HG03439 (cell line): ENCODE measurements at regions not wholly inside any gene's neighbourhood (a gene's known extent, or its start where the extent isn't known, plus 50 kb on each side); places are given as distances from the start of the nearest gene placed in this dataset.
"Not testable (repeated sequence)": the region's sequence is repeated elsewhere in the genome, so short reads cannot be mapped to it uniquely, and the experiment has no call there.

Source experiments
- ATAC-seq: cut with Tn5 transposase; IDR thresholded peaks from one replicate; pipeline ENCODE4 v1.9.1; 2021; ENCODE audit warnings: mild to moderate bottlenecking, moderate library complexity; ENCODE audit not compliant: unreplicated experiment

DNA sequence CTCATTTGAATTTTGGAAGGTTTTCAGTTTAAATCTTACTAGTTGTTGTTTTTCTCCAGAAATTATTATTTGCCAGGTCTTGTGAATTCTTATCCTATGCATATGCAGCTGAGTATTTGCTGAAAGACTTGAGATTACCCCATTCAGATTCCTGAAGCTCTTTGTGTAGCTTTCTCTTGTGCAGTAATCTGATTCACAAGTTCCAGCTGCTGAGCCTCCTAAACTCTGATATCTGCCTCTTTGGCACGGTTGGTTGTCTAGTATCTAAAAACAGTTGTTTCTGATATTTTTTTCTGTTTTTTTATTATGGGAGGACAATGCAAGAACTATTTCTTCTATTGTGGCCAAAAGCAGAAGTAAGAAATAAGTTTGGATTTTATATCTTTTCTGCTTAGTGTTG, 863.9 kb upstream of the MANEA start:
- ATAC-seq = no peak

DNA sequence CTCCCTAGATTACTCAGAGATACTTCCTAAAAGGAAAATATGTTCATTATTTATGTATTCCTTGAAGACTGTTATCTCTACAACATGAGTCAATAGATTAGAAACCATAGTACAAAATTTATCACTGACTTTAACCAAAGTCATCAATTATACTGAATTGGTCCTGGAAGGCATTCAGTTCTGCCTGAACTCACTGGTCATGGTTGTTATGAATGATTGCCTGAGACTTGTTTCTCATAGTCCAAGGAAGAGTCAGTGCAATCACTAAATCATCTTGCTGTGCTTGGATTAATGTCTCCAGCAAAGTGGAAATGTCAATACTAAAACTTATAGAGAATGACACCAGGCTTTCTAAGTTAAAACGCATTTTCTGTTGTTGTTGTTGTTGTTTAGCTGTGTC, 878.6 kb upstream of the MANEA start:
- ATAC-seq = no peak

DNA sequence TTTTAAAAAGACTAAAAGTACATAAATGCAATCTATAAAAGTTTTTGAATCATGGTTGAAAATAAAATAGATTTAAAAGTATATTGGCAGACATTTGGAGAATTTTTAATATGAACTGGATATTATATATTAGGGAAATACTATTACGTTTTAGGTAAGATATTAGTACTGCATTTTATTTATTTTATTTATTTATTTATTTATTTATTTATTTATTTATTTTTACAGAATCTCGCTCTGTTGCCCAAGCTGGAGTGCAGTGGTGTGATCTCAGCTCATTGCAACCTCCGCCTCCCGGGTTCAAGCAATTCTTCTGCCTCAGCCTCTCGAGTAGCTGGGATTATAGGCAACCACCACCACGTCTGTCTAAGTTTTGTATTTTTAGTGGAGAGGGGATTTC, 890.1 kb upstream of the MANEA start:
- not testable (repeated sequence) for ATAC-seq

DNA sequence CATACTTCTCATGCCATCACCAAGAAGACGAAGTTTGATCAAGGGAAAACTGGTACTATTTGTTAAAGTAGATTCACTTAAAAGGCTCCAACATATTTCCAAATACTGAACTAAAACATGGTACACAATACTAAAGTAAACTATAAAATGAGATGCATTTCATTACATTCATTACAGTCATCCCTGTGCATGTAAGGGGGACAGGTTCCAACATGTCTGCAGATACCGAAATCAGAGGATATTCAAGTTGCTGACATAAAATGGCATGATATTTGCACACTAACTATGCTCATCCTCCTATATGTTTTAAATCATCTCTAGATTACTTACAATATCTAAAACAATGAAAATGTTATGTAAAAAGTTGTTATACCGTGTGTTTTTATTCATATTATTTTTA, 893.9 kb upstream of the MANEA start:
- no peak for ATAC-seq

- no peak for ATAC-seq
Observed at GRCh38 chr6:94680669-94681212, 896.6 kb upstream of the MANEA start.

DNA sequence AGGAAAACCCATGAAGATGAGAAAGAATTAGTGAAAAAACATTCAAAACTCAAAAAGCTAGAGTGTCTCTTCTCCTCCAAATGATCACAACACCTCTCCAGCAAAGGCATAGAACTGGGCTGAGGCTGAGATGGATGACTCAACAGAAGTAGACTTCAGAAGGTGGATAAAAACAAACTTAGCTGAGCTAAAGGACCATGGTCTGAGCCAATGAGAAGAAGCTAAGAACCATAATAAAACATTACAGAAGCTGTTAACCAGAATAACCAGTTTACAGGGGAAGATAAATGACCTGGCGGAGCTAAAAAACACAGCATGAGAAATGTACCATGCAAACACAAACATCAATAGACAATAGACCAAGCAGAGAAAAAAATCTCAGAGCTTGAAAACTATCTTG, 904.1 kb upstream of the MANEA start:
- no peak for ATAC-seq

DNA sequence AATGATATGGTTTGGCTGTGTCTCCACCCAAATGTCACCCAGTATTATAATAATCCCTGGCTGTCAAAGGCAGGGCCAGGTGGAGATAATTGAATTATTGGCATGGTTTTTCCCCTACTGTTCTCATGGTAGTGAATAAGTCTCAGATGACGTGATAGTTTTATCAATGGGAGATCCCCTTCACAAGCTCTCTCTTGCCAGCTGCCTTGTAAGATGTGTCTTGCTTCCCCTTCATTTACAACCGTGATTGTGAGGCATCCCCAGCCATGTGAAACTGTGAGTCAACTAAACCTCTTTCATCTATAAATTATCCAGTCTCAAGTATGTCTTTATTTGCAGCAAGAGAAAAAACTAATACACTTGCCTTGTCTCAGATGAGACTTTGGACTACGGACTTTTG, 907.3 kb upstream of the MANEA start:
- no peak for ATAC-seq

- no peak for ATAC-seq
Observed at GRCh38 chr6:94668876-94669275, 908.5 kb upstream of the MANEA start.

DNA sequence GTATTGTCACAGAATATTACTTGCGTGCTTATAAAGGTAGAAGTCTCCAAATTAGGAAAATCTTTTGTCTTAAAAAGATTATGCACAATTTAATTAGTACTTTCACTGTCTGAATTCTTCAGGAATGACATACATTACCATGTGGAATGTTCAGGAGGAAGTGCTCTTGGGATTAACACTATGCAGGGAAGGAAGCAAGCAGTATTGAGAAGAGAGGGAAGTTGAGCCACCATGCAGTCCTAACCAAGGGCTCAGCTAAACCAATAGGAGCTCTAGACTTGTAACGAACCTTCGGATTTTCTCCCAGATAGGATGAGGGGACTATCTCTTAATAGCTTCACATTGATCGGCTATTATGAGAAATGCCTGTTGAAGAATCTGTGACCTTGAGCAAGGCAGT, 918.4 kb upstream of the MANEA start:
- no peak for ATAC-seq

DNA sequence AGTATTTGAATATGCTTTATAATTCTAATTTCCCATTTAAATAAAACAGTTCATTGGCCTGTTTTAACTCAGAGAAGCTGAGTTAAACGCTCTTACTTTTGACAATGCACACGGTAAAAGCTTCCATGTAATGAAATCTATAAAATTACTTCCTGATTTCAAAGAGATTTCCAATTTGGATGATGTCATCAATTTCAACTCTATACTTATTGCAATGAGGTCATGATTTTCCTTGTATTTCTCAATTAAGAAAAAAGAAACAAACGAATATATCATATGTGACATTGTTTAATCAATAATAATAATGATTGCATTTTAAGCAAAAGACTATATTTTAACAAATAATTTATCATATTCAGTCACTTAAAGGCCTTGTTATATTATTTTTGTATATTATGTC, 926.1 kb upstream of the MANEA start:
- ATAC-seq = no peak

DNA sequence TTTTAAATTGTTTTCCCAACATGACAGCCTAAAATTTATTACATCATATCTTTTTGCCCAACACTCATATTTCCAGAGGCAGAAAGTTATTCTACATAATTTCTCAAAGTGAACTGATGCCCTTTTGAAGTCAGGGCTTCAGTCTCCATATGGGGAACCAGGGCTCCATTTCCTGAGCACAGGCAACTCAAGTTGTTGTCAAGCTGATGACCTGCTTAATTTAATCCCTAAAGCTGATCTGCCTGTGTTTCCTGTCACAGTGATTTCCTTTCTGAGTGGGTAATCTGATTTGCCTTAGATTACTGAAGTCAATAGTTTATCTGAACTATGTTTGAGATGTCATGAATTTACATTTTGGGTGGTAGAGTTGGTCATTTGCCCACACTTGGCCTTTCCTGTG, 932.1 kb upstream of the MANEA start:
- ATAC-seq = no peak

DNA sequence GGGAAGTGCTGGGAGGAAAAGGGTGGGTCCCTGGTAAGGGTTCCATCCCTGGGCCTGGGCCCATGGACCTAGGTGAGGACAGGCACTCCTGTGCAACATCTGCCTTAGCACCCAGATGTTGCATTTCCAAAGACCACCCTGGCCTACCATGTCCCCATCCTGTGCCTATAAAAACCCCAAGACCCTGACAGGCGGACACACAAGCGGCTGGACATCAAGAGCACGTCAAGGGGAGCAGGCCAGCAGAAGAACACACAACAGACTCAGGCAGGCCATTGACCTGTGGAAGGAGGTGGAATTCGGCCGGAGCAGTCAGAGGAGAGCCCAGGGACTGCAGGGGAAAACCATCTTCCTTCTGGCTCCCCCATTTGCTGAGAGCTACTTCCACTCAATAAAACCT, 937.8 kb upstream of the MANEA start:
- no peak for ATAC-seq

- no peak for ATAC-seq
Observed at GRCh38 chr6:94636780-94637385, 940.5 kb upstream of the MANEA start.

GRCh38 chr6:94623586-94623985, 953.7 kb upstream of the MANEA start:
- no peak for ATAC-seq

- ATAC-seq = no peak
Observed at GRCh38 chr6:94622783-94623182, 954.6 kb upstream of the MANEA start.

DNA sequence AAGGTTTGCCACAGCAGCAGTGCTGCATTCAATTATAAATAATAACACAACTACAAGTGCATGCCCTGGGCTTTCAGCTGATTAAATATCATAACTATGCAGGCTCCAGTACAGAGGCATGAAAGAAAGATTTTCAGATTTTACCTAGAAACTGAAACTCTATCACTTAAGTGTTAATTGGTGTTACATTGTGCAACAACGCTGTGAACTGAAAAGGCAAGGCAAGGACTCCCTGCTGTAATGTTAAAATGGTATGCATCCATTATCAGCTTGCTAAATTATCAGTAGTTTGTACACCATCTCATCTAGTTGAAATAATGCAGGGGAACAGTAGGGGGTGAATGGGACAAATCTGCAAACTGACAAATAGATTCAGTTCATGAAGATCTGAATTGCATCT, 976.7 kb upstream of the MANEA start:
- no peak for ATAC-seq

- ATAC-seq = no peak
Observed at GRCh38 chr6:94597487-94597886, 979.8 kb upstream of the MANEA start.

DNA sequence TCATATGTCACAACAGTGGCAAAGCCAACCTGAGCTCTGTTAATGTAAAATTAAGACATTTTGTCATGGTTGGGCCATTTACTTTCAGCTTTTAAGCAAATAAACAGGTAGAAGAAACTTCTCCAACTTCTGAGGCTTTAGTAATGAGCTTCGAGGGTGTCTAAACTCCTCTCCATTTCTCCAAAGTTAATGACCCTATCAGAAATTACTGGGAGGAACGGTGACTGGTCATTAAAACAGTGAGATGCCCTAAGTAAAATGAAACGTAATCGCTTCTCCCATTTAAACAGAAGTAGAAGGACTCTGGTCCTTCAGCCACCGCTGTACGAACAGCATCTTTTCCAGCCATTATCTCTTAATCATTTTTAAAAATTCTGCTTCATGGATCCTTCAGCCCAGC, 986.9 kb upstream of the MANEA start:
- no peak for ATAC-seq

GRCh38 chr6:94588301-94588700, 989.0 kb upstream of the MANEA start:
- no peak for ATAC-seq

DNA sequence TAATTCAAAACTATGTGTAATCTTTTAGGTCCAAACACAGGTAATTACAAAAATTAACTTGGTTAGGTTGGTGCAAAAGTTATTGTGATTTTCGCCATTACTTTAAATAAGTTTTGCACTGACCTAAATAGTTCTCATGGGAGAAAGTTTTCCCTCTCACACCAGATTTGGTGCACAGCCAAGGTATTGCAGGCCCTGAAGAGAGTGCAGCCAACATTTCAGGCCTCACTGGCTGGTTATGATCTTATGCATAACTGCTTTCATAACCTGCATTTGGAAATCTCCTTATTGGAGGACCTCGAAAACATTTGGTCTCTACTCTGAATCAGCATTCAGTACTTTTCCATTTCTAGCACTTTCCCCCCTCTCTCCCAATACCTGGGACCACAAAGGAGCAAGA, 993.1 kb upstream of the MANEA start:
- ATAC-seq = no peak

- no peak for ATAC-seq
Observed at GRCh38 chr6:94570581-94570980, 1006.8 kb upstream of the MANEA start.

- ATAC-seq = no peak
Observed at GRCh38 chr6:94562846-94563245, 1014.5 kb upstream of the MANEA start.

GRCh38 chr6:94559829-94560537, 1017.4 kb upstream of the MANEA start:
- no peak for ATAC-seq
